HL-60 (cell line): ENCODE measurements at regions not wholly inside any gene's neighbourhood (a gene's known extent, or its start where the extent isn't known, plus 50 kb on each side); places are given as distances from the start of the nearest gene placed in this dataset.

Experiments
- DNase-seq, 2 experiments: peaks; one replicate each; pipeline ENCODE4 v3.0.0-alpha.2; 2010 to 2020; ENCODE audit warnings: low read depth in 1 of 2, low spot score in 1 of 2
- H3K27ac ChIP-seq: fragments of 250-450 bp; sonication (Bioruptor Pico); replicated peaks from 2 replicates; pipeline ENCODE4 v1.5.1; 2020; ENCODE audit warnings: mild to moderate bottlenecking, moderate library complexity
- H3K27me3 ChIP-seq: fragments of 250-450 bp; sonication (Bioruptor Pico); 2 replicates; pipeline ENCODE4 v1.5.1; 2021; ENCODE audit warnings: mild to moderate bottlenecking, moderate library complexity; ENCODE audit not compliant: insufficient read depth, poor library complexity, severe bottlenecking
- H3K4me3 ChIP-seq: replicated peaks from 2 replicates; pipeline ENCODE4 v1.5.1; 2011; ENCODE audit warnings: mild to moderate bottlenecking, control low read depth, low read length; ENCODE audit not compliant: insufficient read depth
- GABPA ChIP-seq: IDR thresholded peaks from 2 replicates; pipeline ENCODE4 v1.6.1; 2012; ENCODE audit warnings: low read depth
- POLR2AphosphoS5 ChIP-seq: IDR thresholded peaks from 2 replicates; pipeline ENCODE4 v1.6.1; 2012; ENCODE audit warnings: low read depth
- SPI1 ChIP-seq: IDR thresholded peaks from 2 replicates; pipeline ENCODE4 v1.6.1; 2012; ENCODE audit warnings: low read depth, mild to moderate bottlenecking, borderline replicate concordance
- TF ChIP-seq, protein P1 (sequence below): IDR thresholded peaks from 2 replicates; pipeline ENCODE4 v1.6.1; 2012; ENCODE audit warnings: low read depth; ENCODE audit not compliant: insufficient replicate concordance
- TF ChIP-seq, protein P2 (sequence below): IDR thresholded peaks from one replicate; pipeline ENCODE4 v1.5.1; 2011; ENCODE audit warnings: low read length, control low read depth, inconsistent platforms; ENCODE audit not compliant: insufficient read depth

- Histone ChIP-seq H3K27me3 (no peaks in the 10 kb centered on the region), H3K4me3 (no peak overlapping the region), H3K27ac (no peak overlapping the region)
- TF ChIP-seq, protein P1, sequence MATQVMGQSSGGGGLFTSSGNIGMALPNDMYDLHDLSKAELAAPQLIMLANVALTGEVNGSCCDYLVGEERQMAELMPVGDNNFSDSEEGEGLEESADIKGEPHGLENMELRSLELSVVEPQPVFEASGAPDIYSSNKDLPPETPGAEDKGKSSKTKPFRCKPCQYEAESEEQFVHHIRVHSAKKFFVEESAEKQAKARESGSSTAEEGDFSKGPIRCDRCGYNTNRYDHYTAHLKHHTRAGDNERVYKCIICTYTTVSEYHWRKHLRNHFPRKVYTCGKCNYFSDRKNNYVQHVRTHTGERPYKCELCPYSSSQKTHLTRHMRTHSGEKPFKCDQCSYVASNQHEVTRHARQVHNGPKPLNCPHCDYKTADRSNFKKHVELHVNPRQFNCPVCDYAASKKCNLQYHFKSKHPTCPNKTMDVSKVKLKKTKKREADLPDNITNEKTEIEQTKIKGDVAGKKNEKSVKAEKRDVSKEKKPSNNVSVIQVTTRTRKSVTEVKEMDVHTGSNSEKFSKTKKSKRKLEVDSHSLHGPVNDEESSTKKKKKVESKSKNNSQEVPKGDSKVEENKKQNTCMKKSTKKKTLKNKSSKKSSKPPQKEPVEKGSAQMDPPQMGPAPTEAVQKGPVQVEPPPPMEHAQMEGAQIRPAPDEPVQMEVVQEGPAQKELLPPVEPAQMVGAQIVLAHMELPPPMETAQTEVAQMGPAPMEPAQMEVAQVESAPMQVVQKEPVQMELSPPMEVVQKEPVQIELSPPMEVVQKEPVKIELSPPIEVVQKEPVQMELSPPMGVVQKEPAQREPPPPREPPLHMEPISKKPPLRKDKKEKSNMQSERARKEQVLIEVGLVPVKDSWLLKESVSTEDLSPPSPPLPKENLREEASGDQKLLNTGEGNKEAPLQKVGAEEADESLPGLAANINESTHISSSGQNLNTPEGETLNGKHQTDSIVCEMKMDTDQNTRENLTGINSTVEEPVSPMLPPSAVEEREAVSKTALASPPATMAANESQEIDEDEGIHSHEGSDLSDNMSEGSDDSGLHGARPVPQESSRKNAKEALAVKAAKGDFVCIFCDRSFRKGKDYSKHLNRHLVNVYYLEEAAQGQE, result no peak
- TF ChIP-seq GABPA, result no peak
- TF ChIP-seq, protein P2, sequence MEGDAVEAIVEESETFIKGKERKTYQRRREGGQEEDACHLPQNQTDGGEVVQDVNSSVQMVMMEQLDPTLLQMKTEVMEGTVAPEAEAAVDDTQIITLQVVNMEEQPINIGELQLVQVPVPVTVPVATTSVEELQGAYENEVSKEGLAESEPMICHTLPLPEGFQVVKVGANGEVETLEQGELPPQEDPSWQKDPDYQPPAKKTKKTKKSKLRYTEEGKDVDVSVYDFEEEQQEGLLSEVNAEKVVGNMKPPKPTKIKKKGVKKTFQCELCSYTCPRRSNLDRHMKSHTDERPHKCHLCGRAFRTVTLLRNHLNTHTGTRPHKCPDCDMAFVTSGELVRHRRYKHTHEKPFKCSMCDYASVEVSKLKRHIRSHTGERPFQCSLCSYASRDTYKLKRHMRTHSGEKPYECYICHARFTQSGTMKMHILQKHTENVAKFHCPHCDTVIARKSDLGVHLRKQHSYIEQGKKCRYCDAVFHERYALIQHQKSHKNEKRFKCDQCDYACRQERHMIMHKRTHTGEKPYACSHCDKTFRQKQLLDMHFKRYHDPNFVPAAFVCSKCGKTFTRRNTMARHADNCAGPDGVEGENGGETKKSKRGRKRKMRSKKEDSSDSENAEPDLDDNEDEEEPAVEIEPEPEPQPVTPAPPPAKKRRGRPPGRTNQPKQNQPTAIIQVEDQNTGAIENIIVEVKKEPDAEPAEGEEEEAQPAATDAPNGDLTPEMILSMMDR, result no peak
- TF ChIP-seq SPI1, result no peak
- TF ChIP-seq POLR2AphosphoS5, result no peak
- no peak for DNase-seq
These were observed 187.8 kb upstream of the DDI1 start for GRCh38 chr11:103848686-103849085.

DNA sequence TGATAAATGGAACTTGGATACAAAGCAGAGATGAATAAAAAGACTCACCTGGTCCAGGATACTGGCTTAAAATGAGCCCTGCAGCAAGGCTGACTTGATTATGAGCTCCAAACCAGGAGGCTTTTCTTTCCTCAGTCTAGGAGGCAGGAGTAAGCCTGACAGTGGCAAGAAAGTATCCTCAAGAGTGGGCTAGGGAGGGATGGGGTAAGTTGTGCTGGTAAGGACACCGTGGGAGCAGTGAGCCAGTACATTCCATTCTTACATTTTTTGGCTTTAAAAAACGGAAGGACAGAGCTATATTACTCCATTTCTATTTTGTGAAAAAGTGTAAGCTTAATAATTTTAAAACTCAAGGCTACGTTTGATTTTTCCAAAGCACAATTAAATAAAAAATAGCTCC lies 187.1 kb upstream of the DDI1 start:
- TF ChIP-seq, protein P2, result no peak
- TF ChIP-seq, protein P1, result no peak
- no peak for TF ChIP-seq SPI1
- TF ChIP-seq POLR2AphosphoS5, result no peak
- no peak for TF ChIP-seq GABPA
- Histone ChIP-seq H3K4me3 (no peak overlapping the region), H3K27me3 (no peaks in the 10 kb centered on the region), H3K27ac (no peak overlapping the region)
- no peak for DNase-seq

DNA sequence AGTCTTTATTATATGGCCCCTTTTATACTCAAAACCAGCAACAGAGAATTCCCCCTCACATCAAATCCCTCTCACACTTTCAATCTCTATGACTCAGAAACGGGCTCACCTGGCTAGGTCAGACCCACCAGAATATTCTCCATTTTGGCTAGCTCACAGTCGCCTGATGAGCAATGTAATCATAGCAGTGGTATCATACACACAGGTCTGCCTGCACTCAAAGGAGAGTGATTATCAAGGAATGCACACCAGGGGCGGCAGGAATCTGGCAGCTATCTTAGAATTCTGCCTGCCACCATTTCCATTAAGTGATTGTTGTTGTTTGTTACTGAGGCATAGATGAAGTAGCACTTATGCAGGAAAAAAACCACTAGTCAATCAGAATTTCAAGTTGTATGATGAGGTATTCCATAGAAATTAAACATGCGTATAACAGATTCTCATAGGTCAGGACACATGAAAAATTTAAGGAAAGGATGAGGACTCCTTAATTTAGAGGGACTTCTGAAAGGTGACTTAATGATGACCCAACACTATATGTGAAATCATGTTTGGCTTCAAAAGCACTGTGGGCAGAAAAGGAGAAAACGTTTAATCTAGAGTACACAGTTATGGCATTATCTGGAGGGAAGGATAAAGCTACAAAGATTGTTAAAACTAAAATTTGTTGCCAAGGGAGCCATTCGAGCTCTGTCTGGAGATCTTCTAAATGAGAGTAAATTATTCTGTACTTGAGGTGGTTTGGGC lies 185.8 kb upstream of the DDI1 start:
- H3K27ac ChIP-seq, result no peak overlapping the region

More for the DNA sequence above, 185.8 kb upstream of the DDI1 start:
- TF ChIP-seq SPI1, result no peak
- TF ChIP-seq, protein P1, result no peak
- no peak for TF ChIP-seq POLR2AphosphoS5
- TF ChIP-seq, protein P2, result no peak
- no peak for TF ChIP-seq GABPA
- no peak overlapping the region for H3K4me3 ChIP-seq
- H3K27me3 ChIP-seq, result no peaks in the 10 kb centered on the region
- no peak for DNase-seq
